Smooth muscle cell (in vitro differentiated cells): ENCODE measurements at regions not wholly inside any gene's neighbourhood (a gene's known extent, or its start where the extent isn't known, plus 50 kb on each side); places are given as distances from the start of the nearest gene placed in this dataset.

Experiments used
- DNase-seq: peaks from one replicate; lab custom pipeline; 2025; ENCODE audit not compliant: unreplicated experiment; lab: John Stamatoyannopoulos, UW
- H2AFZ ChIP-seq: fragments of 200-600 bp; sonication (generic); 2 replicates; pipeline ENCODE4 v1.6.0; 2016; ENCODE audit warnings: antibody characterized with exemption, low read depth, mild to moderate bottlenecking
- H3F3A ChIP-seq: fragments of 200-600 bp; sonication (generic); 2 replicates; pipeline ENCODE4 v1.6.0; 2017; ENCODE audit warnings: antibody characterized with exemption, low read depth
- H3K27ac ChIP-seq: fragments of 200-600 bp; sonication (generic); 2 replicates; pipeline ENCODE4 v1.5.1; 2016; ENCODE audit warnings: low read depth, mild to moderate bottlenecking
- H3K27me3 ChIP-seq: fragments of 200-600 bp; sonication (generic); 2 replicates; pipeline ENCODE4 v1.6.1; 2016; ENCODE audit warnings: low read depth, mild to moderate bottlenecking
- H3K36me3 ChIP-seq: fragments of 200-600 bp; sonication (generic); 2 replicates; pipeline ENCODE4 v1.5.1; 2016; ENCODE audit warnings: low read depth
- H3K4me1 ChIP-seq: fragments of 200-600 bp; sonication (generic); 2 replicates; pipeline ENCODE4 v1.5.1; 2016; ENCODE audit warnings: low read depth
- H3K4me2 ChIP-seq: fragments of 200-600 bp; sonication (generic); 2 replicates; pipeline ENCODE4 v1.6.0; 2016; ENCODE audit warnings: mild to moderate bottlenecking
- H3K4me3 ChIP-seq: fragments of 200-600 bp; sonication (generic); 2 replicates; pipeline ENCODE4 v1.5.1; 2016; ENCODE audit warnings: mild to moderate bottlenecking
- H3K79me2 ChIP-seq: fragments of 200-600 bp; sonication (generic); 2 replicates; pipeline ENCODE4 v1.6.0; 2016; ENCODE audit warnings: low read depth, mild to moderate bottlenecking
- H3K9ac ChIP-seq: fragments of 200-600 bp; sonication (generic); 2 replicates; pipeline ENCODE4 v1.6.0; 2016; ENCODE audit warnings: low read depth
- H3K9me3 ChIP-seq: fragments of 200-600 bp; sonication (generic); replicated peaks from 2 replicates; pipeline ENCODE4 v1.5.1; 2016; ENCODE audit warnings: low read depth
- H4K20me1 ChIP-seq: fragments of 200-600 bp; sonication (generic); 2 replicates; pipeline ENCODE4 v1.6.0; 2016; ENCODE audit warnings: low read depth
- CTCF ChIP-seq: fragments of 200-600 bp; sonication (generic); IDR thresholded peaks from 2 replicates; pipeline ENCODE4 v1.5.1; 2017; ENCODE audit warnings: borderline replicate concordance, mild to moderate bottlenecking, antibody characterized with exemption; ENCODE audit not compliant: insufficient read depth, poor library complexity, severe bottlenecking
- WGBS: methylation state at CpG from one replicate; pipeline ENCODE4 v1.1.7; 2016; ENCODE audit warnings: low lambda C conversion rate; 5-methylcytosine and 5-hydroxymethylcytosine counted together

GRCh38 chr3:64766440-64766839 lies 78.6 kb upstream of the ADAMTS9 start:
- WGBS, result 90% methylated on average over 4 of the region's 4 CpGs
- Histone ChIP-seq H3K9ac (no peak overlapping the region), H3K4me2 (no peak overlapping the region), H3K4me1 (no peaks in the 10 kb centered on the region), H3F3A (no peaks in the 10 kb centered on the region), H3K79me2 (no peaks in the 10 kb centered on the region), H3K4me3 (no peak overlapping the region), H3K27me3 (no peaks in the 10 kb centered on the region), H4K20me1 (no peaks in the 10 kb centered on the region), H3K27ac (no peak overlapping the region), H2AFZ (no peak overlapping the region), H3K36me3 (no peaks in the 10 kb centered on the region), H3K9me3 (no peaks in the 10 kb centered on the region)
- DNase-seq, result no peak
- TF ChIP-seq CTCF, result no peak

DNA sequence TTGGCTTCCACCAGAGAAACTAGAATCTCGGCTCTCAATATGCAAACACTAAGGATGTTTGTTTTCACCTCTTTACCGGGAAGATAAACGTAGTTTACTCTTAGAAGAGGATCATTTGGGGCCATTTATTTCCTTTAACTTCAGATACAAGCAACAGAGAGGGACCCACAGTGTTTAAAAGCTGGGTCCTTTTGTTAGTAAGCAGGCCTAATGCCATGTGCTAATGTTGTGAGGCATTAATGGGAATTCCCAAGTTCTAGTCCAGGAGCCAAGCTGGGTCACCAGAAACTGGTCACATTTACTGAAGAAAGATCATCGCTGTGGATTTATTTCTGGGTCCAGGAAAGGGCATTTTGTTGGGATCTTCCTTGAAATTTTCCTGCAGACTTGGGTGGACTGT lies 78.1 kb upstream of the ADAMTS9 start:
- H3K27me3 ChIP-seq, result no peaks in the 10 kb centered on the region
- no peak overlapping the region for H3K4me2 ChIP-seq
- no peak overlapping the region for H3K9ac ChIP-seq
- H3F3A ChIP-seq, result no peaks in the 10 kb centered on the region
- H3K36me3 ChIP-seq, result no peaks in the 10 kb centered on the region
- no peak for DNase-seq
- no peak overlapping the region for H3K4me3 ChIP-seq
- WGBS, result 71% methylated on average over 4 of the region's 4 CpGs
- no peaks in the 10 kb centered on the region for H3K9me3 ChIP-seq
- no peaks in the 10 kb centered on the region for H3K4me1 ChIP-seq
- no peak overlapping the region for H3K27ac ChIP-seq
- H3K79me2 ChIP-seq, result no peaks in the 10 kb centered on the region
- no peaks in the 10 kb centered on the region for H4K20me1 ChIP-seq
- TF ChIP-seq CTCF, result no peak
- H2AFZ ChIP-seq, result no peak overlapping the region

DNA sequence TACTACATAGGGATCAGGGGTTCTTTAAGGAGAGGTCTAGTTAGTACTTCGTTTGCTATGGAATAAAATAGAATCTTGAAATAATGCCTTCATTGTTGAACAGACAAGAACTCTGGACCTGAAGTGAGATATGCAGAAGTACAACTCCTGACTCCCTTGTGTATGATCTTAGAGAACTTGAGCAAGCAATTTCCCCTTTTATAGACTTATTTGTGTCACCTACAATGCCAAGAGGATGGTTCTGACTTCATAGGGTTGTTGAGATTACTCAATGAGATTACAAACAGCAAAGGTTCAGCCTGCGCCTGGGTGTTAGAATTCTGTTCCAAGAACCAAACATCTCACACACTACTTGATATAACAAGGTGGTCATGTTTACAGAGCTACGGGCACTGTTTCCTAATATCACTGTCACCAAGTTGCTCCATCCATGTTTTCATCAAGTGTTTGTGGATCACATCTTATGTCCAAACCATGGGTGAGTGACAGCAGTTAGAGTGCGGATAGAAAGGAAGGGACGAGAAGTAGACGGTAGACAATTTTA lies 76.7 kb upstream of the ADAMTS9 start:
- TF ChIP-seq CTCF, result no peak
- no peaks in the 10 kb centered on the region for H3K9me3 ChIP-seq
- H3K79me2 ChIP-seq, result no peaks in the 10 kb centered on the region
- H3K4me2 ChIP-seq, result no peak overlapping the region
- H4K20me1 ChIP-seq, result no peaks in the 10 kb centered on the region
- no peaks in the 10 kb centered on the region for H3K36me3 ChIP-seq
- no peaks in the 10 kb centered on the region for H3F3A ChIP-seq
- no peak overlapping the region for H3K9ac ChIP-seq
- no peak overlapping the region for H3K4me3 ChIP-seq
- no peak for DNase-seq
- no peak overlapping the region for H3K27ac ChIP-seq
- no peak overlapping the region for H2AFZ ChIP-seq
- H3K4me1 ChIP-seq, result no peaks in the 10 kb centered on the region
- 96% methylated on average over 6 of the region's 6 CpGs for WGBS
- no peaks in the 10 kb centered on the region for H3K27me3 ChIP-seq

DNA sequence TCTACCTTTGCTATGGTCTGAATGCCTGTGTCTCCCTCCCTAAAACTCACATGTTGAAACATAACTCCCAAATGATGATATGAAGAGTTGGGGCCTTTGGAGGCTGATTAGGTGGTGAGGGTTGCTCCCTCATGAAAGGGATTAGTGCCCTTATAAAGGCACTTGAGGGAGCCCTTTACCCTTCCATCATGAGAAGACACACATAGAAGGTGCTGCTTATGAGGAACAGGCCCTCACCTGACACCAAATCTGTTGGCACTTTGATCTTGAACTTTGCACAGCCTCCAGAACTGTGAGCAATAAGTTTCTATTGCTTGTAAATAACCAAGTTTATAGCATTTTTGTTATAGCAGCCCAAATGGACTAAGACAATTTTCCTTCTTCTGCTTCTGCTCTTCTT lies 76.2 kb upstream of the ADAMTS9 start:
- no peak for TF ChIP-seq CTCF
- no peaks in the 10 kb centered on the region for H3F3A ChIP-seq
- DNase-seq, result no peak

More for the DNA sequence above, 76.2 kb upstream of the ADAMTS9 start:
- H3K27me3 ChIP-seq, result no peaks in the 10 kb centered on the region
- no peaks in the 10 kb centered on the region for H3K4me1 ChIP-seq
- no peaks in the 10 kb centered on the region for H4K20me1 ChIP-seq
- no peaks in the 10 kb centered on the region for H3K79me2 ChIP-seq
- no peak overlapping the region for H3K4me3 ChIP-seq
- H3K36me3 ChIP-seq, result no peaks in the 10 kb centered on the region
- H3K4me2 ChIP-seq, result no peak overlapping the region
- no peaks in the 10 kb centered on the region for H3K9me3 ChIP-seq
- no peak overlapping the region for H2AFZ ChIP-seq
- H3K27ac ChIP-seq, result no peak overlapping the region
- H3K9ac ChIP-seq, result no peak overlapping the region
